ENCODE measurements at regions not wholly inside any gene's neighbourhood (a gene's known extent, or its start where the extent isn't known, plus 50 kb on each side); places are given as distances from the start of the nearest gene placed in this dataset.

DNA sequence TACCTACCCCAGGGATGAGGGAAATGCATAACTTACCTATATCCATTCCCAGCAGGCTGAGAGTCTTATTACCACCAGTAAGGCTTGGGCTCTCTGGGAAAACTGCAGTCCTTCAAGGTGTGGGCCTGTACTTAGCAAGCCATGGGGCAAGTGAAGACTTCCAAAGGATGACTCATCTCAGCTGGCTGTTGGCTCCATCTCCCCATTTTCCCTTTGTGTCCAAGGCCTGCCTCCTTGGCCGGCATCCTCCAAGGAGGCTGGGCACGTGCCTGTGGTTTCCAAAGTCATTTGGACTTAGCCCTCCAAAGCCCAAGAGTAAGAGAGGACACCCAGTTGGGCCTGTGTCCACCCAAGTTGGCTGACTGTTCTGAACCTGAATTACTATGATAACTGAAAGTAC lies 89.8 kb downstream of the TMEM100 start:
- no peak for DNase-seq

DNA sequence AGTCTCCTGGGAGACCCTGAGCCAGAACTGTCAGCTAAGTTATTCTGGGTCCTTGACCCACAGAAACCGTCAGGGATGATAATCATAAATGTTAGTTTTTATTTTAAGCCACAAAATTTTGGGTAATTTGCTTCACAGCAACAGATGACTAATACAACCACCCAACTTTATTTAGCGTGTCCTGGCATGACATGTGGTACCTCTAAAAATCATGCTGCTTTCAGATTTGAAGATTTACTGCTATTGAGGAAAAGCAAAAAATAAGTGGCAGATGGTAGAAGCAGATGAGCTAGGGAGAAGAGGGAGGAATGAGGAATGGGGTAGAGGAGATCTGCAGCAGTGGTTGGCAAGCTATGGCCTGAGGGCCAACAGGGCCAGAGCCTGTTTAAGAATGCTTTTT lies 90.4 kb downstream of the TMEM100 start:
- DNase-seq = no peak

DNA sequence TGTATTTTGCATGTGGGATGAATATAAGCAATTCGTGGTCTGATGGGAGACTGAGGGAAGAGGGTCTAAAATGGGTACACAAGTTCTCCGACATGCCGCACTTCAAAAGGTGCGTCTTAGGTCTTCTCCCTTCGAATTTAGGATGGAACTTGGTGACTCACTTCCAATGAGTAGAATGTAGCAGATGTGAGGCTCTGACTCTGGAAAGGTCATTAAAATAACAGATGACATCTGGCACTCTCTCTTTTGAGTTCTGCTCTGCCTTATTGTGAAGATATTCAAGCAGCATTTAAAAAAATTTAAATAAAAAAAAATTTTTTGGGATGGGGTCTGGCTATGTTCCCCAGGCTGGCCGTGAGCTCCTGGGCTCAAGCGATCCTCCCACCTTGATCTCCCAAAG lies 92.7 kb downstream of the TMEM100 start:
- DNase-seq = no peak

DNA sequence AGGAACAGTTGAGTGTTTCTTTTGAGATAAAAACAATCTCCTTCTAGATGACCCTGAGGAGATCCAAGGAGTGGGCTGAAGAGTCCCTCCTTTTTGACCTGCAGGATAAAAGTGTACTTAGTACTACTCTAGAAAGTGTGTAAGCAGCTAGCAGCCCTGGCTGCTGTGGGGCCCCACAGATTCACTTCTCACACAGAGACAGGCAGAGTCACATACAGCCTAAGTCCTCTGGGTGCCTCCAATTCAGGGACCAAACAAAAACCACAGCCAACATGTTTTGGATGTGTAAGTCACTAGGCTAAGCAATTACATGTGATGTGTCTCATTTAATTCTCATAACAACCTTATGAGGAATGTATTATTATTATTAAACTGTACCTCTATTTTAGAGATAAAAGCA lies 97.1 kb downstream of the TMEM100 start:
- DNase-seq = no peak

DNA sequence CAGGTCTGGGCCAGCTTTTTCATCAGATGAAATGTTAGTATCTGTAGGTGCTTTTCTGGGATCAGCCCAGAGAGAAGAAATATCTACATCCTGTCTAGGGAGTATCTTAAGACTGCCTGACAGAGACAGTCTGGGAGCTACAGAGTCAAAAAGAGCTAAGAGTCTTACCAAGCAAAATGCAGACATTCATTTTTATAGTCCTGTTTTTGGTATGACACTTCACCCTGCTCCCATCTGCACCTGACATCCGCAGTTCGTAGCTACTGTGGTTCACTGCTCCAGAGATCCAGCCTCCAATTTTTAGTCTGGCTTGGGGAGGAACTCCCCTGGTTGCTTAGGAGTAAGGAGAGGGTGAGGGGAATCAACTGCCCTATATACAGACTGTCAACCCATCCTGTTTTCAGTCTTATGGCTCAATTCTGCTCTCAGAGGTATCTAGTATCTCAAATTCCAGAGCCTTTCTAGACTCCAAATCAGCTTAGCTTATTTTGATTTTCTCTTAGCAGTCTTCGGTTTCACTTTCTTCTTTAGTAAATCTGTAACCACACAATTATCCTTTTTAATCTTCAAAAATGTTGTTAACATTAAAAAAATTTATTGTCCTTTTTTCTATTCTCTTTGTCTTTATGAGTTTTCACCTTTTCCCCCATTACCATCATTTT lies 97.8 kb downstream of the TMEM100 start:
- no peak for DNase-seq

DNA sequence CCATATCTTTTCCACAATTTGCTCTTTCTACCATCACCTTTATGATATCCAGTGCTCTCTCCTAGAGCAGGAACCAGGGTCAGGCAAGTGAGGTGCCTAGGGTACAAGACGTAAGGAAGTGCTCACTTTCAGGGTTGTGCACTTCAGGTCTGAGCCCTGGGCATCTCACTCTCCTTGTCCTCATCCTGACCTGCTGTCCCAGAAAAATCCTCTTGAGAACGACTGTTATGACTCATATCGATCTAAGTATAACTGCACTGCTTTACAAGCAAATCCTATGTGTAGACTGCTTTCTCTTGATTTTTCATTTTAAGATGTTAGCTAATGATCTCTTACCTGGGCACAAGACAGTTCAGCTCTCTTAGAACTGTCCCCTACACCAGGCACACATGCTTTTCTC lies 100.1 kb downstream of the TMEM100 start:
- DNase-seq = no peak

DNA sequence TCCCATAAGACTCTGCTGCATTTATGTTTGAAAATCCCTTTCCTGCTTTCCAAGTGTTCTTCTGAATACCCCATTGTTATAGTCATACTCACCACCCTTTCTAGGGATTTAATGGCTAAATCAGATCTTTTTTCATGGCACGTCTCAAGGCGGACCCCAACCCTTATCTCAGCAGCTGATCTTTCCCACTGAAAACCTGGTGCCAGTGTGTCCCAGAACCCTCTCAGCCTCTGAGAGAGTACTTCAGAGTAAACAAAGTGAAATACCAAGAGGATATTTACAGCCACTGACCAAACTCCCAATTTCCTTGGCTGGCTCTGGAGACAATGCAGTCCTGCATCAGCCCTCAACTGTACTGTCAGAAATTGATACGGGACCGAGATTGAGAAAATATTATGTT lies 101.7 kb downstream of the TMEM100 start:
- no peak for DNase-seq

- DNase-seq = no peak
These were observed 102.6 kb downstream of the TMEM100 start for GRCh38 chr17:55620023-55620422.

GRCh38 chr17:55617441-55617840 lies 105.2 kb downstream of the TMEM100 start:
- no peak for DNase-seq

DNA sequence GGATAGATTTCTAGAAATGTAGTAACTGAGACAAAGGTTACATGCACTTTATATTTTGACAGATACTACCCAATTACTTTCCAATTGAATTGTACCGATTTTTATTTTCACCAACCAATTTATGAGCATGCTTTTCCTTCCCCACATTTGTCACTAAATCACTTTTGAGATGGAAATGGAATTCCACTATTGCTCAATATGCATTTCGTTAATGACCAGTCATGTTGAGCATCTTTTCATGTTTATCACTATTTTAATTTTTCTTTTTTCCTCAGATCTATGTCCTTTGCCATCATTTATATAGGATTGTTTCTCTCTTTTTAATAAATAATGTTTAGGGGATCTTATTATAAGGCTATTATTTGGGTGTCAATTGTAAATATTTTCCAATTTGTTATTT lies 102.8 kb upstream of the SMIM36 start:
- DNase-seq = no peak

- DNase-seq = no peak
These were observed 101.5 kb upstream of the SMIM36 start for GRCh38 chr17:55612691-55613141.

GRCh38 chr17:55607731-55608341 lies 96.6 kb upstream of the SMIM36 start:
- DNase-seq = peak; percentile 22

DNA sequence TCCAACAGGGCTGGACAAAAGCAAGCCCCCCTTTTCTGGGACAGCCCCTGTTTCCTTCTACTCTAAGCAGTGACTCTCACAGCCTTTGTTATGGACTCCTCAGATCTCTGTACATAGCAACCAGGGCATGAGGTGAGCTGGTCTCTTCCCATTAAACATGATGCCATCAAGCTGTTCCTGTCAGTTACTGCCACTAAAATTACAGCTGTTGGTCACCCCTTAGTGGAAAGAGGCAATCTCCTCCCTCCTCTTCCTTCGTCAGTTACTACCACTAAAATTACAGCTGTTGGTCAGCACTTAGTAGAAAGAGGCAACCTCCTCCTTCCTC lies 95.2 kb upstream of the SMIM36 start:
- DNase-seq = no peak

DNA sequence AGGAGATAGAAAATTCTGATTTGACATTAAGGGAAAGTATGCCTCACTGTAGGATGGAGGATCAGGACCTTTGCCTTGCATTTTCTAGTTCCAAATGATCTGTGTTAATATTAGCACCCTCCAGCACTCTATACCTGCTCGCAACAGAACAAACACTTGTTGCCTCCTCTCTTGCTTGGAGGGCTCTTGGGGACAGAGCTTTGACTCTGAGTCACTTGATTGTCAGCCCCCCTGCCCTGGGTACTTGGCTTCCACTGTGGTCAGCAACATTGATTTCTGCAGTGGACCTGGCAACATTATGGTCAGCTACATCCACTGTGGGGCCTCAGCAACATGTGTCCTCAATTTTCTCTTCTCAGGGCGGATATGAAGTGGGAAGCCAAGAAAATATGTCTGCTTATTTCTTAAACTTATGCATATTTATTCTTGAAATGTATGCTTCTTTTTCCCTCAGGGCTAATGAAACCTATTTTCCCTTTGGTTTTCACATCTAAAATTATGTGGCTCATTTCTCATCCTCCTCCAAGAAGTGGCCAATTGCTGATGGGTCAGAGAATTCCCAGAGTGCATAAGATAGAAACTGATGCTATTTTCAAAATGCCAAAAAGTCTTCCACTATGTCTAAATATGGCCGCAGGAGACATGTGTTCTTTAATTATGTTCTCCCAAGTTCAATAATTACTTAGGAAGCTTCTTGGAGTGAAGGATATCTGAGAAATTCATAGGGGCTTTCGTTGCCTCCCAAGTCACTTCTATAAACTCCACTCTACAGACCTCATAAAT lies 94.6 kb upstream of the SMIM36 start:
- DNase-seq = no peak

GRCh38 chr17:55601874-55602364 lies 90.7 kb upstream of the SMIM36 start:
- peak; percentile 52 for DNase-seq

DNA sequence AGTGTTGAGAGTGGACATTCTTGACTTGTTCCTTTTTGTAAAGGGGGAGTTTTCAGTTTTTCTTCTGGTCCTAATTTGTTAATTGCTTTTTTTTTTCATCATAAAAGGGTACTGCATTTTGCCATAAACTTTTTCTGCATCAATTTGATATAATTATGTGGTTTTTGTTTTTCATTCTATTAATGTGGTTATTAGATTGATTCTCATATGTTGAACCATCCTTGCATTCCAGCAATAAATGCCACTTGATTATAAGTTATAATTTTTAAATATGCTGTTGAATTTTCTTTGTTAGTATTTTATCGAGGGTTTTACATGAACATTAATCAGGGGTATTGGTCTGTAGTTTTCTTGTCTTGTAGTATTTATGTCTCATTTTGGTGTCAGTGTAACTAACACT lies 87.2 kb upstream of the SMIM36 start:
- DNase-seq = no peak

DNA sequence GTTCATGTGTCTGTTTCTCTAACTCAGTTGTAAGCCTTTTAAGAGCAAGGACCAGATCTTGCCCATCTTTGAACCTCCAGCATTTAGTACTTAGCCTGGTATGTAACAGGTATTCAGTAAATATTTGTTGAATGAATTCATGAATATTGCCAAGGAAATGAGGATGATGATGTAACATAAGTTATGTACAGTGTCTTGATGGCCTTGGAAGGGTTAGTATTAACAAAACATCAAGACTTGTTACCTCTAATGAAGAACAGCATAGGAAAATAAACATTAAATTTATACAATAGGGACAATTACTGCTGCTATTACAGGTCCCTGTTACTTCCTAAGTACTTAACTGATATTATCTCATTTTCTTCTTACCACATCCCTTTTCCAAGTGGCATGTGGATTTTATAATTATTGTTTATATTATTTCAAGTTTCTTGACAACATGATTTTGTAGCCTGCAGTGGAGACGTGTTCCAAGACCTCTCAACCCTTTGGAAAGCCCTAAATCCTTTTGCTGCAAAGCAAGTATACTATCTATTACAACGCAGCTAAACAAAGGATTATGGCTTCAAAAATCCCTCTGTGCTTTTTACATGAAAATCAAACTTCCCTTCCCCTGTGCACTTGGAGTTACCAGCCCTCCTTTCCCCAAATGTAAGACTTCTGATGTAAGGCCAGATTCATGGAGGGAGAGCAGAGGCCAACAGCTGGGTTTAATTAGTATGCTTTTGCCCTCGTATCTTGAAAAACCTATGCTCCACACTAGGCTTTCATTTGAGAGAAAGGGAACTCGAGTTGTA lies 77.4 kb upstream of the SMIM36 start:
- peak; percentile 18 for DNase-seq

GRCh38 chr17:55587608-55588139 lies 76.4 kb upstream of the SMIM36 start:
- no peak for DNase-seq

DNA sequence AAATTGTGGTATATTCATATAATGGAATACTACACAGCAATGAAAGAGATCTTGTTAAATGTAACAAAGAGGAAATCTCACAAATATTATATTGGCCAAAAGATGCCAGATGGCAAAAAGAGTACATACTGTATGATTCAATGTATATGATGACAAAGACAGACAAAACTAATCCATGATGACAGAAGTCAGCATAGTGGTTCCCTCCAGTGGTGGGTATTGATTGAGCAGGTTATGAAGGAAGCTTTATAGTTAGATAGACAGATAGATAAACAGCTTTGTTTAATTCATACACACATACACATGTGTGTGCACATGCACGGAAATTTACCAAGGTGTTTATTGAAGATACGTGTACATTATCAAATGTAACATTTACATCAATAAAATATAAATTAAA lies 74.4 kb upstream of the SMIM36 start:
- DNase-seq = no peak

DNA sequence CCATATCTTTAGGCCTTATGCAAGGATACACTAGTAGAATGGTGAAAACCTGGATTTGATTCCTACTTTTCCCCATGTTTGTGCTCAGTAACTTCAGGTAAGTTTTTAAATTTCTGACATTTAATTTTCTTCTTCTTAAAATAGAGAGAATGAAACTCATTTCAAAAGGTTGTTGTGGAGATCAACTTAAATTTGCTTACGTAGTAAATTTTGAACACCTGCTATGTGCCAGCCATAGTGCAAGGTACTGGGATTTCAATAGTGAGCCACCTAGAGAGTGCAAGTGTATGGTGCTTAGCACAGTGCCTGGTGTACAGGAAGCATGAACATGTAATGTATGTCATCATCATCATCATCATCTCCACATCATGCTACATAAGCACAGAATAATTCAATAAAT lies 73.6 kb upstream of the SMIM36 start:
- DNase-seq = no peak

DNA sequence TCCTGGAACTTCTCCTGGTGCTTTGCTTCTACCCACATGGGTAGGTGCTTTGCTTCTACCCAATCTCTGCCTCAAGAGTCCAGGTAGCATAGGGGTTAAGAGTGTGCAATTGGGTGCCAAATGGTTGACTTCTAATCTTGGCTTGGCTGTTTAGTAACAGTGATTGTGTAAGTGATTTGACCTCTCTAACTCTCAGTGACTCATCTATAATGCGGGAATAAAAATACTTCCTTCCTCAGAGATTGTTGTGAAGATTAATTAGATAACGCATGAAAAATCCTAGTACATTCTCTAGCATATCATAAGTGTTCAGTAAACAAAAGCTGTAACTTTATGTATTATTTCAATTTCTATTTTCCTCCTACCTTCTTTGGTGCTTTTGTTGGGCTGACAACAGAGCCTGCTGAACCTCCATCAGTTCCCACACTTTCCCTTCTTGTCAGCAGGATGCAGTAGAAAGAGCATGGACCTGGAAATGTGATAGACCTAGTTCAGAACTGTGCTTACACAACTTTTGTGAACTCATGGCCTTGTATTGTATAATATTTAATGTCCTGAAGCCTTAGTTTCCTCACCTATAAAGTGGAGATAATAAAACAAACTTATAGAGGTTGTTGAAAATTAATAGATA lies 72.9 kb upstream of the SMIM36 start:
- DNase-seq = peak; percentile 25

- peak; percentile 52 for DNase-seq
These were observed 71.6 kb upstream of the SMIM36 start for GRCh38 chr17:55582897-55583296.

Measured in fibroblast of skin of back (primary cell).